GM12872 (cell line): ENCODE measurements at regions not wholly inside any gene's neighbourhood (a gene's known extent, or its start where the extent isn't known, plus 50 kb on each side); places are given as distances from the start of the nearest gene placed in this dataset.

Experiments used
- TF ChIP-seq, protein P1 (sequence below): IDR thresholded peaks from 3 replicates; pipeline ENCODE4 v1.5.1; 2011; ENCODE audit warnings: low read depth, mild to moderate bottlenecking, low read length, moderate library complexity; ENCODE audit not compliant: insufficient read depth

- TF ChIP-seq, protein P1, sequence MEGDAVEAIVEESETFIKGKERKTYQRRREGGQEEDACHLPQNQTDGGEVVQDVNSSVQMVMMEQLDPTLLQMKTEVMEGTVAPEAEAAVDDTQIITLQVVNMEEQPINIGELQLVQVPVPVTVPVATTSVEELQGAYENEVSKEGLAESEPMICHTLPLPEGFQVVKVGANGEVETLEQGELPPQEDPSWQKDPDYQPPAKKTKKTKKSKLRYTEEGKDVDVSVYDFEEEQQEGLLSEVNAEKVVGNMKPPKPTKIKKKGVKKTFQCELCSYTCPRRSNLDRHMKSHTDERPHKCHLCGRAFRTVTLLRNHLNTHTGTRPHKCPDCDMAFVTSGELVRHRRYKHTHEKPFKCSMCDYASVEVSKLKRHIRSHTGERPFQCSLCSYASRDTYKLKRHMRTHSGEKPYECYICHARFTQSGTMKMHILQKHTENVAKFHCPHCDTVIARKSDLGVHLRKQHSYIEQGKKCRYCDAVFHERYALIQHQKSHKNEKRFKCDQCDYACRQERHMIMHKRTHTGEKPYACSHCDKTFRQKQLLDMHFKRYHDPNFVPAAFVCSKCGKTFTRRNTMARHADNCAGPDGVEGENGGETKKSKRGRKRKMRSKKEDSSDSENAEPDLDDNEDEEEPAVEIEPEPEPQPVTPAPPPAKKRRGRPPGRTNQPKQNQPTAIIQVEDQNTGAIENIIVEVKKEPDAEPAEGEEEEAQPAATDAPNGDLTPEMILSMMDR, result no peak
Observed at GRCh38 chr3:20844851-20845250, 658.8 kb upstream of the SGO1 start.

- TF ChIP-seq, protein P1, result no peak
Observed at GRCh38 chr3:20842594-20843436, 656.8 kb upstream of the SGO1 start.

- TF ChIP-seq, protein P1, result no peak
Observed at GRCh38 chr3:20842002-20842401, 656.0 kb upstream of the SGO1 start.

- TF ChIP-seq, protein P1, result no peak
Observed at GRCh38 chr3:20837676-20838302, 651.8 kb upstream of the SGO1 start.

- TF ChIP-seq, protein P1, result no peak
Observed at GRCh38 chr3:20836801-20837200, 650.8 kb upstream of the SGO1 start.

GRCh38 chr3:20832963-20833362, 647.0 kb upstream of the SGO1 start:
- TF ChIP-seq, protein P1, result no peak

DNA sequence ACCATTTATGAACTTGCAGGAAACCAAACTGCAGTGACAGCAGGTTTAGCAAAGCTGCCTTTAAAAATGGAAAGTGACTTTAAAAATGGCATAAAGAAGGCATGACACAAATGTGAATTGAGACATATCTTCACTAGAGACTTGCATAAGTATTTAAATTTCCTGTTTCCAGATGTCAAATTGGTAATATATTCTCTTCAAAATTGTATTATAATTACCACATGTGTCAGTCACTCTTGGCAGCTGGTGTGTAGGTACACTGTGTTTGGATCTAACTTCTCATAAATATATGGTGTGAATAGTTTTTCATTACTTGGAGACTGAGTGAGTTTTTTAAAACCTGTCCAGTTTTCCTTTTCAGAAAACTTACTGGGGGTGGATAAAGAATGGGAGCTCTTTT, 636.2 kb upstream of the SGO1 start:
- TF ChIP-seq, protein P1, result no peak
